Lung (tissue), 11 donors: ENCODE measurements at regions not wholly inside any gene's neighbourhood (a gene's known extent, or its start where the extent isn't known, plus 50 kb on each side); places are given as distances from the start of the nearest gene placed in this dataset.

Experiments used
- ATAC-seq: fragments of 200-7000 bp; cut with Tn5 transposase; one replicate; pipeline ENCODE4 v1.9.1; 2020; ENCODE audit warnings: moderate number of reproducible peaks; ENCODE audit not compliant: insufficient read depth, low FRiP score
- DNase-seq, 3 donors: peaks; one replicate each; pipeline ENCODE4 v3.0.0-alpha.2; 2013 to 2017
- H3K27ac ChIP-seq, 2 donors: one replicate each; pipeline ENCODE4 v1.5.1; 2013; ENCODE audit warnings: mild to moderate bottlenecking in 2 of 2, moderate library complexity in 2 of 2, control low read depth in 1 of 2, inconsistent platforms in 1 of 2, low read depth in 1 of 2, low read length in 1 of 2
- H3K27me3 ChIP-seq, 3 donors: one replicate each; pipeline ENCODE4 v1.5.1; 2013; ENCODE audit warnings: low read length in 2 of 3; ENCODE audit not compliant: control insufficient read depth in 3 of 3, insufficient read depth in 3 of 3
- H3K36me3 ChIP-seq, 4 donors: one replicate each; pipeline ENCODE4 v1.5.1; 2013; ENCODE audit warnings: low read length in 4 of 4, mild to moderate bottlenecking in 1 of 4, moderate library complexity in 1 of 4; ENCODE audit not compliant: control insufficient read depth in 4 of 4, insufficient read depth in 4 of 4
- H3K4me1 ChIP-seq, 5 donors: one replicate each; pipeline ENCODE4 v1.5.1; 2013; ENCODE audit warnings: low read length in 5 of 5, mild to moderate bottlenecking in 2 of 5, moderate library complexity in 1 of 5; ENCODE audit not compliant: control insufficient read depth in 5 of 5, insufficient read depth in 5 of 5
- H3K4me3 ChIP-seq: one replicate; pipeline ENCODE4 v1.5.1; 2013; ENCODE audit warnings: mild to moderate bottlenecking, control low read depth, moderate library complexity
- H3K9ac ChIP-seq, 2 donors: one replicate each; pipeline ENCODE4 v1.5.1; 2013; ENCODE audit warnings: low read length in 2 of 2, control low read depth in 1 of 2; ENCODE audit not compliant: insufficient read depth in 1 of 2
- H3K9me3 ChIP-seq, 4 donors: one replicate each; pipeline ENCODE4 v1.5.1; 2013; ENCODE audit warnings: low read length in 3 of 4, mild to moderate bottlenecking in 1 of 4, moderate library complexity in 1 of 4; ENCODE audit not compliant: control insufficient read depth in 4 of 4, insufficient read depth in 3 of 4
- CTCF ChIP-seq: IDR thresholded peaks from 2 replicates; pipeline ENCODE4 v1.5.1; 2012; ENCODE audit warnings: mild to moderate bottlenecking; ENCODE audit errors: control extremely low read depth, extremely low read depth
- WGBS, 2 donors: extraction: QIAGEN DNeasy Blood & Tissue Kit; methylation state at CpG; one replicate each; pipeline ENCODE4 v1.1.7; 2013; 5-methylcytosine and 5-hydroxymethylcytosine counted together
- donor health status: control.
- donor health status: control.
- donor health status: Bipolar disorder and iron deficiency.
- donor health status: healthy.
- donor health status: DM: yes; HTN: yes; CAD: no.

GRCh38 chr13:81927347-81927746, 1586.4 kb upstream of the SPRY2 start:
- ATAC-seq, result no peak
- Histone ChIP-seq H3K9me3 (no peaks in the 10 kb centered on the region), H3K27ac (no peak overlapping the region), H3K4me1 (no peaks in the 10 kb centered on the region), H3K4me3 (no peak overlapping the region), H3K27me3 (no peaks in the 10 kb centered on the region), H3K36me3 (no peaks in the 10 kb centered on the region), H3K9ac (no peak overlapping the region)
- no peak for TF ChIP-seq CTCF
- DNase-seq, result no peak

GRCh38 chr13:81917810-81918209, 1576.9 kb upstream of the SPRY2 start:
- H3K27ac ChIP-seq, result no peak overlapping the region
- no peaks in the 10 kb centered on the region for H3K27me3 ChIP-seq
- H3K36me3 ChIP-seq, result no peaks in the 10 kb centered on the region
- H3K4me3 ChIP-seq, result no peak overlapping the region
- H3K9ac ChIP-seq, result no peak overlapping the region
- H3K4me1 ChIP-seq, result no peaks in the 10 kb centered on the region
- H3K9me3 ChIP-seq, result no peaks in the 10 kb centered on the region
- no peak for TF ChIP-seq CTCF
- no peak for ATAC-seq
- WGBS, 2 donors, result 58 to 86% methylated on average over 2 of the region's 2 CpGs
- DNase-seq, result peak in 1 of 3 donors; percentile 4

- peaks cover 0 to 3% (median 0%) of the 10 kb centered on the region in 4 donors for H3K9me3 ChIP-seq
- no peak overlapping the region for H3K4me3 ChIP-seq
- no peaks in the 10 kb centered on the region for H3K4me1 ChIP-seq
- no peak overlapping the region for H3K9ac ChIP-seq
- no peak for DNase-seq
- no peak overlapping the region for H3K27ac ChIP-seq
- TF ChIP-seq CTCF, result no peak
- no peaks in the 10 kb centered on the region for H3K27me3 ChIP-seq
- H3K36me3 ChIP-seq, result no peaks in the 10 kb centered on the region
- ATAC-seq, result no peak
These were observed 1575.5 kb upstream of the SPRY2 start for GRCh38 chr13:81916461-81916860.

GRCh38 chr13:81907787-81908372, 1567.0 kb upstream of the SPRY2 start:
- Histone ChIP-seq H3K4me1 (no peaks in the 10 kb centered on the region), H3K27ac (no peak overlapping the region), H3K36me3 (no peaks in the 10 kb centered on the region), H3K9me3 (peaks cover 0 to 3% (median 0%) of the 10 kb centered on the region in 4 donors), H3K9ac (no peak overlapping the region), H3K27me3 (no peaks in the 10 kb centered on the region), H3K4me3 (no peak overlapping the region)
- TF ChIP-seq CTCF, result no peak
- WGBS, 2 donors, result 77 to 80% methylated on average over 1 of the region's 1 CpG
- DNase-seq, result no peak
- no peak for ATAC-seq
